Gastroesophageal sphincter (tissue), 3 donors: ENCODE measurements at regions not wholly inside any gene's neighbourhood (a gene's known extent, or its start where the extent isn't known, plus 50 kb on each side); places are given as distances from the start of the nearest gene placed in this dataset.

ENCODE experiments used
- CTCF ChIP-seq, 4 experiments: fragments of 200-600 bp in 2 of 4; fragments of 450-650 bp in 2 of 4; sonication (generic) in 1 of 4; IDR thresholded peaks; one replicate each; pipeline ENCODE4 v1.5.1; 2017 to 2019; ENCODE audit warnings: antibody characterized with exemption in 4 of 4, mild to moderate bottlenecking in 2 of 4, moderate library complexity in 2 of 4
- EP300 ChIP-seq: sonication (generic); formaldehyde crosslinking; IDR thresholded peaks from one replicate; pipeline ENCODE4 v1.6.1; 2017; ENCODE audit warnings: antibody characterized with exemption, mild to moderate bottlenecking
- POLR2A ChIP-seq, 2 donors: fragments of 450-650 bp; IDR thresholded peaks; one replicate each; pipeline ENCODE4 v1.6.1; 2017; ENCODE audit warnings: antibody characterized with exemption in 2 of 2, mild to moderate bottlenecking in 2 of 2, moderate library complexity in 1 of 2
- POLR2AphosphoS5 ChIP-seq: sonication (generic); formaldehyde crosslinking; IDR thresholded peaks from one replicate; pipeline ENCODE4 v1.6.1; 2017; ENCODE audit warnings: antibody characterized with exemption

GRCh38 chr4:163930086-163930485 is 435.6 kb downstream of the TMA16 start:
- no peak for TF ChIP-seq CTCF (IDR thresholded peaks at IDR 0.05)
- TF ChIP-seq POLR2A (IDR thresholded peaks at IDR 0.05) = no peak
- TF ChIP-seq EP300 = no peak
- TF ChIP-seq POLR2AphosphoS5 = no peak
